Activated T-cell treated with anti-CD3 and anti-CD28 coated beads, Interleukin-2, amount 50 U/mL, for 24 hours (primary cell): ENCODE measurements at regions not wholly inside any gene's neighbourhood (a gene's known extent, or its start where the extent isn't known, plus 50 kb on each side); places are given as distances from the start of the nearest gene placed in this dataset.

Experiments used
- DNase-seq: peaks from one replicate; pipeline ENCODE4 v3.0.0-alpha.2; 2020
- H3K27ac Mint-ChIP-seq: 2 replicates; pipeline ENCODE4 v1.8.0; 2020; ENCODE audit warnings: mild to moderate bottlenecking, mixed read lengths
- H3K27me3 Mint-ChIP-seq: 2 replicates; pipeline ENCODE4 v1.8.0; 2020; ENCODE audit warnings: mixed read lengths
- H3K36me3 Mint-ChIP-seq: 2 replicates; pipeline ENCODE4 v1.8.0; 2020; ENCODE audit warnings: low read depth, mixed read lengths
- H3K4me1 Mint-ChIP-seq: 2 replicates; pipeline ENCODE4 v1.8.0; 2020; ENCODE audit warnings: low read depth, mixed read lengths
- H3K4me3 Mint-ChIP-seq: 2 replicates; pipeline ENCODE4 v1.8.0; 2020; ENCODE audit warnings: mild to moderate bottlenecking, moderate library complexity, mixed read lengths
- H3K9me3 Mint-ChIP-seq: 2 replicates; pipeline ENCODE4 v1.8.0; 2020; ENCODE audit warnings: mixed read lengths

GRCh38 chr1:193680247-193680923 is 494.0 kb upstream of the B3GALT2 start:
- H3K36me3 Mint-ChIP-seq, result no peaks in the 10 kb centered on the region
- DNase-seq, result no peak

GRCh38 chr1:193677874-193678273 is 491.5 kb upstream of the B3GALT2 start:
- no peak overlapping the region for H3K27ac Mint-ChIP-seq

More at GRCh38 chr1:193680247-193680923, 494.0 kb upstream of the B3GALT2 start:
- Mint-ChIP-seq H3K4me1 (peaks cover 18% of the 10 kb centered on the region), H3K27me3 (no peaks in the 10 kb centered on the region), H3K9me3 (no peaks in the 10 kb centered on the region), H3K27ac (no peak overlapping the region), H3K4me3 (no peak overlapping the region)

GRCh38 chr1:193676996-193677549 is 490.7 kb upstream of the B3GALT2 start:
- Mint-ChIP-seq H3K27me3 (no peaks in the 10 kb centered on the region), H3K27ac (no peak overlapping the region), H3K4me3 (no peak overlapping the region), H3K36me3 (no peaks in the 10 kb centered on the region), H3K9me3 (peaks cover 4% of the 10 kb centered on the region), H3K4me1 (peaks cover 24% of the 10 kb centered on the region)
- DNase-seq, result no peak

More at GRCh38 chr1:193677874-193678273, 491.5 kb upstream of the B3GALT2 start:
- Mint-ChIP-seq H3K27me3 (no peaks in the 10 kb centered on the region), H3K4me1 (peaks cover 24% of the 10 kb centered on the region), H3K9me3 (peaks cover 4% of the 10 kb centered on the region), H3K36me3 (no peaks in the 10 kb centered on the region), H3K4me3 (no peak overlapping the region)
- no peak for DNase-seq

- no peaks in the 10 kb centered on the region for H3K27me3 Mint-ChIP-seq
- no peaks in the 10 kb centered on the region for H3K36me3 Mint-ChIP-seq
- H3K4me1 Mint-ChIP-seq, result peaks cover 20% of the 10 kb centered on the region
- no peak overlapping the region for H3K4me3 Mint-ChIP-seq
- DNase-seq, result no peak
- peak overlapping the region; percentile 22 for H3K27ac Mint-ChIP-seq
- H3K9me3 Mint-ChIP-seq, result peaks cover 7% of the 10 kb centered on the region
Measured at GRCh38 chr1:193674292-193674944, 488.0 kb upstream of the B3GALT2 start.

- H3K36me3 Mint-ChIP-seq, result no peaks in the 10 kb centered on the region
- no peak for DNase-seq
- H3K4me1 Mint-ChIP-seq, result peaks cover 7% of the 10 kb centered on the region
- no peaks in the 10 kb centered on the region for H3K27me3 Mint-ChIP-seq
- H3K4me3 Mint-ChIP-seq, result peak overlapping the region; percentile 2
- H3K27ac Mint-ChIP-seq, result no peak overlapping the region
- H3K9me3 Mint-ChIP-seq, result peaks cover 4% of the 10 kb centered on the region
Measured at GRCh38 chr1:193666485-193667083, 480.2 kb upstream of the B3GALT2 start.

GRCh38 chr1:193663965-193664364 is 477.6 kb upstream of the B3GALT2 start:
- no peaks in the 10 kb centered on the region for H3K36me3 Mint-ChIP-seq
- no peak overlapping the region for H3K4me3 Mint-ChIP-seq
- H3K4me1 Mint-ChIP-seq, result peaks cover 7% of the 10 kb centered on the region
- H3K27me3 Mint-ChIP-seq, result no peaks in the 10 kb centered on the region
- no peak overlapping the region for H3K27ac Mint-ChIP-seq
- DNase-seq, result no peak
- H3K9me3 Mint-ChIP-seq, result no peaks in the 10 kb centered on the region

- H3K27ac Mint-ChIP-seq, result no peak overlapping the region
- H3K27me3 Mint-ChIP-seq, result no peaks in the 10 kb centered on the region
- no peaks in the 10 kb centered on the region for H3K9me3 Mint-ChIP-seq
- DNase-seq, result no peak
- H3K36me3 Mint-ChIP-seq, result no peaks in the 10 kb centered on the region
- H3K4me1 Mint-ChIP-seq, result peaks cover 7% of the 10 kb centered on the region
- H3K4me3 Mint-ChIP-seq, result no peak overlapping the region
Measured at GRCh38 chr1:193662030-193662429, 475.6 kb upstream of the B3GALT2 start.

- Mint-ChIP-seq H3K4me1 (peaks cover 4% of the 10 kb centered on the region), H3K4me3 (no peak overlapping the region), H3K9me3 (no peaks in the 10 kb centered on the region), H3K27ac (no peak overlapping the region), H3K27me3 (no peaks in the 10 kb centered on the region), H3K36me3 (no peaks in the 10 kb centered on the region)
- DNase-seq, result no peak
Measured at GRCh38 chr1:193661385-193661784, 475.0 kb upstream of the B3GALT2 start.

- Mint-ChIP-seq H3K4me1 (peaks cover 6% of the 10 kb centered on the region), H3K27ac (no peak overlapping the region), H3K9me3 (no peaks in the 10 kb centered on the region), H3K4me3 (no peak overlapping the region), H3K27me3 (no peaks in the 10 kb centered on the region), H3K36me3 (no peaks in the 10 kb centered on the region)
- DNase-seq, result no peak
Measured at GRCh38 chr1:193660428-193660827, 474.0 kb upstream of the B3GALT2 start.

- Mint-ChIP-seq H3K9me3 (peaks cover 14% of the 10 kb centered on the region), H3K4me3 (no peak overlapping the region), H3K36me3 (peaks cover 7% of the 10 kb centered on the region), H3K27ac (no peak overlapping the region), H3K4me1 (peaks cover 6% of the 10 kb centered on the region), H3K27me3 (no peaks in the 10 kb centered on the region)
- no peak for DNase-seq
Measured at GRCh38 chr1:193658691-193659090, 472.3 kb upstream of the B3GALT2 start.

- no peak overlapping the region for H3K27ac Mint-ChIP-seq
- H3K27me3 Mint-ChIP-seq, result no peaks in the 10 kb centered on the region
- no peak overlapping the region for H3K4me3 Mint-ChIP-seq
- H3K36me3 Mint-ChIP-seq, result peaks cover 7% of the 10 kb centered on the region
- peaks cover 4% of the 10 kb centered on the region for H3K4me1 Mint-ChIP-seq
- H3K9me3 Mint-ChIP-seq, result peaks cover 14% of the 10 kb centered on the region
- DNase-seq, result no peak
Measured at GRCh38 chr1:193658081-193658480, 471.7 kb upstream of the B3GALT2 start.

GRCh38 chr1:193657552-193657951 is 471.1 kb upstream of the B3GALT2 start:
- Mint-ChIP-seq H3K27me3 (no peaks in the 10 kb centered on the region), H3K27ac (no peak overlapping the region)

GRCh38 chr1:193656841-193657240 is 470.4 kb upstream of the B3GALT2 start:
- Mint-ChIP-seq H3K27me3 (no peaks in the 10 kb centered on the region), H3K9me3 (peaks cover 17% of the 10 kb centered on the region), H3K36me3 (peaks cover 7% of the 10 kb centered on the region), H3K4me1 (peaks cover 4% of the 10 kb centered on the region), H3K27ac (no peak overlapping the region), H3K4me3 (no peak overlapping the region)
- no peak for DNase-seq

More at GRCh38 chr1:193657552-193657951, 471.1 kb upstream of the B3GALT2 start:
- H3K36me3 Mint-ChIP-seq, result peaks cover 7% of the 10 kb centered on the region
- no peak for DNase-seq
- H3K4me1 Mint-ChIP-seq, result peaks cover 4% of the 10 kb centered on the region
- no peak overlapping the region for H3K4me3 Mint-ChIP-seq
- H3K9me3 Mint-ChIP-seq, result peaks cover 14% of the 10 kb centered on the region

GRCh38 chr1:193654951-193655735 is 468.7 kb upstream of the B3GALT2 start:
- H3K4me3 Mint-ChIP-seq, result no peak overlapping the region
- H3K4me1 Mint-ChIP-seq, result peaks cover 4% of the 10 kb centered on the region
- no peaks in the 10 kb centered on the region for H3K27me3 Mint-ChIP-seq
- no peak overlapping the region for H3K27ac Mint-ChIP-seq
- no peak for DNase-seq
- peaks cover 7% of the 10 kb centered on the region for H3K36me3 Mint-ChIP-seq
- peaks cover 22% of the 10 kb centered on the region for H3K9me3 Mint-ChIP-seq
